Esophagus muscularis mucosa (tissue), 3 donors: ENCODE measurements at regions not wholly inside any gene's neighbourhood (a gene's known extent, or its start where the extent isn't known, plus 50 kb on each side); places are given as distances from the start of the nearest gene placed in this dataset.

Experiments used
- POLR2A ChIP-seq: fragments of 450-650 bp; IDR thresholded peaks from one replicate; pipeline ENCODE4 v1.6.1; 2017; ENCODE audit warnings: antibody characterized with exemption, moderate library complexity, mild to moderate bottlenecking, low read depth
- POLR2AphosphoS5 ChIP-seq, 2 donors: sonication (generic); formaldehyde crosslinking; IDR thresholded peaks; one replicate each; pipeline ENCODE4 v1.6.1; 2017; ENCODE audit warnings: antibody characterized with exemption in 2 of 2
- TF ChIP-seq, protein P1 (sequence below), 3 experiments: fragments of 200-600 bp in 2 of 3; fragments of 450-650 bp in 1 of 3; sonication (generic) in 2 of 3; IDR thresholded peaks; one replicate each; pipeline ENCODE4 v1.5.1; 2017 to 2019; ENCODE audit warnings: antibody characterized with exemption in 3 of 3, mild to moderate bottlenecking in 2 of 3, moderate library complexity in 1 of 3

DNA sequence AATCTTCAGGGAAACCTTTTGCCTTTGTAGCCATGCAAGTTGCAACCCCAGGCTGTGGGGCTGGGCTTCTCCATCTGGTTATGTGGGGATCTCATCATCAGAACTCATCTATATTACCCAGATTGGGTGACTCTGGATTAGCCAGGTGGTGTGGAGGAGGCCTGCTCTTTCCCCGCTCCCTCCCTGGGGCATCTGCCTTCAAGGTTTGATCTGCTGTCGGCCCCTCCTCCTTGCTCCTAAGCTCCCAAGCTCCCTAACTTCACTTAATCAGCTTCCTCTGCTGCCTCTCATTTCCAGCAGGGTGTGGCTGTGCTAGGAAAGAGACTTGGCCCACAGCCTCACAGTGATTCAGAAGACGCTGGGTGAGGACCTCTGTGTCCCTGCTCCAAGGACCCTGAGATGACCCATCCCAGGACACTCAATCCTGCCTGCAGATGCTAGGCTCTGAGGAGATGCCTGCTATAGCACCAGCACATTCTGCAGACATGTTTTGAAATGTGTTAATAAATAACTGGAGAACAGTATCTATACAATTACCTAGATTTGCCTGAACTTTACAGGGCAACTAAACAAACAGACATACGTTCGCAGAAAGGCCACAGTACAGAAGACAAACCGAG, 392.1 kb upstream of the PODXL start:
- TF ChIP-seq POLR2A (no peak), POLR2AphosphoS5 (IDR thresholded peaks at IDR 0.05) (no peak)
- TF ChIP-seq, protein P1, sequence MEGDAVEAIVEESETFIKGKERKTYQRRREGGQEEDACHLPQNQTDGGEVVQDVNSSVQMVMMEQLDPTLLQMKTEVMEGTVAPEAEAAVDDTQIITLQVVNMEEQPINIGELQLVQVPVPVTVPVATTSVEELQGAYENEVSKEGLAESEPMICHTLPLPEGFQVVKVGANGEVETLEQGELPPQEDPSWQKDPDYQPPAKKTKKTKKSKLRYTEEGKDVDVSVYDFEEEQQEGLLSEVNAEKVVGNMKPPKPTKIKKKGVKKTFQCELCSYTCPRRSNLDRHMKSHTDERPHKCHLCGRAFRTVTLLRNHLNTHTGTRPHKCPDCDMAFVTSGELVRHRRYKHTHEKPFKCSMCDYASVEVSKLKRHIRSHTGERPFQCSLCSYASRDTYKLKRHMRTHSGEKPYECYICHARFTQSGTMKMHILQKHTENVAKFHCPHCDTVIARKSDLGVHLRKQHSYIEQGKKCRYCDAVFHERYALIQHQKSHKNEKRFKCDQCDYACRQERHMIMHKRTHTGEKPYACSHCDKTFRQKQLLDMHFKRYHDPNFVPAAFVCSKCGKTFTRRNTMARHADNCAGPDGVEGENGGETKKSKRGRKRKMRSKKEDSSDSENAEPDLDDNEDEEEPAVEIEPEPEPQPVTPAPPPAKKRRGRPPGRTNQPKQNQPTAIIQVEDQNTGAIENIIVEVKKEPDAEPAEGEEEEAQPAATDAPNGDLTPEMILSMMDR (IDR thresholded peaks at IDR 0.05), result no peak
